ENCODE measurements at regions not wholly inside any gene's neighbourhood (a gene's known extent, or its start where the extent isn't known, plus 50 kb on each side); places are given as distances from the start of the nearest gene placed in this dataset.
"Not testable (repeated sequence)": the region's sequence is repeated elsewhere in the genome, so short reads cannot be mapped to it uniquely, and the experiment has no call there.

- no peak for DNase-seq
These were observed 166.9 kb upstream of the KLF7 start for GRCh38 chr2:207332480-207333212.

- no peak for DNase-seq
These were observed 168.0 kb upstream of the KLF7 start for GRCh38 chr2:207333599-207334300.

GRCh38 chr2:207334301-207334623, 168.5 kb upstream of the KLF7 start:
- DNase-seq = no peak

GRCh38 chr2:207334624-207335371, 169.1 kb upstream of the KLF7 start:
- no peak for DNase-seq

- no peak for DNase-seq
These were observed 171.8 kb upstream of the KLF7 start for GRCh38 chr2:207337234-207338219.

- DNase-seq = no peak
These were observed 172.5 kb upstream of the KLF7 start for GRCh38 chr2:207338220-207338607.

- no peak for DNase-seq
These were observed 172.9 kb upstream of the KLF7 start for GRCh38 chr2:207338610-207339009.

- DNase-seq = no peak
These were observed 175.5 kb upstream of the KLF7 start for GRCh38 chr2:207341112-207341750.

GRCh38 chr2:207341804-207342203, 176.1 kb upstream of the KLF7 start:
- no peak for DNase-seq

- not testable (repeated sequence) for DNase-seq
These were observed 179.0 kb upstream of the KLF7 start for GRCh38 chr2:207344596-207345394.

- no peak for DNase-seq
These were observed 178.6 kb upstream of the CREB1 start for GRCh38 chr2:207351171-207351570.

GRCh38 chr2:207352978-207353671, 176.6 kb upstream of the CREB1 start:
- no peak for DNase-seq

GRCh38 chr2:207353836-207354235, 175.9 kb upstream of the CREB1 start:
- no peak for DNase-seq

- DNase-seq = no peak
These were observed 175.3 kb upstream of the CREB1 start for GRCh38 chr2:207354462-207354861.

- DNase-seq = no peak
These were observed 173.2 kb upstream of the CREB1 start for GRCh38 chr2:207356567-207356966.

GRCh38 chr2:207357216-207357615, 172.5 kb upstream of the CREB1 start:
- no peak for DNase-seq

GRCh38 chr2:207362716-207363115, 167.0 kb upstream of the CREB1 start:
- DNase-seq = no peak

GRCh38 chr2:207363761-207364290, 165.9 kb upstream of the CREB1 start:
- DNase-seq = no peak

- DNase-seq = no peak
These were observed 159.1 kb upstream of the CREB1 start for GRCh38 chr2:207370646-207371045.

GRCh38 chr2:207371877-207372276, 157.9 kb upstream of the CREB1 start:
- no peak for DNase-seq

Data from NCI-H187 treated with DMSO at 0.1 percent for 48 hours (cell line).